Heart left ventricle (tissue), 16 donors: ENCODE measurements at regions not wholly inside any gene's neighbourhood (a gene's known extent, or its start where the extent isn't known, plus 50 kb on each side); places are given as distances from the start of the nearest gene placed in this dataset.

ENCODE experiments used
- ATAC-seq, 4 donors: fragments of 200-7000 bp; cut with Tn5 transposase; one replicate each; pipeline ENCODE4 v1.9.1; 2020 to 2022; ENCODE audit warnings: moderate library complexity in 4 of 4, mild to moderate bottlenecking in 3 of 4, moderate number of reproducible peaks in 1 of 4
- DNase-seq, 5 donors: peaks; one replicate each; pipeline ENCODE4 v3.0.0-alpha.2; 2020
- H3K27ac ChIP-seq, 12 donors: fragments of 200-600 bp; sonication (generic) in 4 of 12; one replicate each; pipeline versions ENCODE4 v1.5.0 to v1.8.0; 2016 to 2022; ENCODE audit warnings: mild to moderate bottlenecking in 2 of 12
- H3K27me3 ChIP-seq, 9 donors: fragments of 200-600 bp; sonication (generic) in 2 of 9; one replicate each; pipeline versions ENCODE4 v1.5.1 to v1.8.0; 2016 to 2022; ENCODE audit warnings: mild to moderate bottlenecking in 3 of 9
- H3K36me3 ChIP-seq, 9 donors: fragments of 200-600 bp; sonication (generic) in 2 of 9; one replicate each; pipeline versions ENCODE4 v1.5.0 to v1.8.0; 2018 to 2022; ENCODE audit warnings: mild to moderate bottlenecking in 2 of 9
- H3K4me1 ChIP-seq, 12 donors: fragments of 200-600 bp; sonication (generic) in 4 of 12; one replicate each; pipeline versions ENCODE4 v1.5.0 to v1.8.0; 2016 to 2022; ENCODE audit warnings: mild to moderate bottlenecking in 3 of 12
- H3K4me3 ChIP-seq, 12 donors: fragments of 200-600 bp; sonication (generic) in 4 of 12; one replicate each; pipeline versions ENCODE4 v1.5.0 to v1.8.0; 2017 to 2022; ENCODE audit warnings: mild to moderate bottlenecking in 9 of 12, moderate library complexity in 4 of 12
- H3K9me3 ChIP-seq, 12 donors: fragments of 200-600 bp; sonication (generic) in 4 of 12; one replicate each; pipeline versions ENCODE4 v1.5.0 to v1.8.0; 2016 to 2022; ENCODE audit warnings: mild to moderate bottlenecking in 1 of 12
- CTCF ChIP-seq, 12 donors: fragments of 200-600 bp; sonication (generic) in 4 of 12; IDR thresholded peaks; one replicate each; pipeline versions ENCODE4 v1.5.0 to v1.8.0; 2018 to 2022; ENCODE audit warnings: antibody characterized with exemption in 12 of 12, mild to moderate bottlenecking in 5 of 12
- POLR2A ChIP-seq, 2 donors: fragments of 450-650 bp; IDR thresholded peaks; one replicate each; pipeline ENCODE4 v1.6.1; 2017; ENCODE audit warnings: antibody characterized with exemption in 2 of 2, mild to moderate bottlenecking in 2 of 2, moderate library complexity in 2 of 2
- WGBS, 4 donors: extraction: QIAGEN DNeasy Blood & Tissue Kit in 2 of 4; methylation state at CpG; one replicate each; pipeline versions ENCODE4 v1.1.5 to v1.1.7; 2013 to 2018; 5-methylcytosine and 5-hydroxymethylcytosine counted together
- intact Hi-C, 10 donors: fragments of 100-400 bp; cut with DNase I; formaldehyde crosslinking; loops; one replicate each; pipeline versions ENCODE4 v1.11.1 to v1.14.2; 2022
- donor health status: ischemic (EF 13 %, LVEDD 7.1; RV severe dilation, severe dysfunction).
- donor health status: healthy with polysubstance abuse.
- donor health status: DM: no; HTN: yes; CAD: no.
- donor health status: DM: no; HTN: no; CAD: no.
- donor health status: ischemic (EF 25% LVEDD 6.9; RV normal size, moderate dysfunction).
- donor health status: ischemic (EF 25% LVEDD 5.7; RV mildly dilated, moderate dysfunction).
- donor health status: healthy.
- donor health status: DM: yes; HTN: yes; CAD: no.
- donor health status: ischemic (EF 35%, LVEDD 5.7; RV mildly dilated, moderate dysfunction).
- donor health status: nonischemic (EF 11% LVEDD 7.7; RV severe dilation, severe dysfunction).
- donor health status: DM: yes; HTN: yes; CAD: no.
- donor health status: PGD.
- donor health status: ischemic (EF 29% LVEDD 5.4; RV normal size, mild dysfunction).
- donor health status: nonischemic (EF 23%, LVEDD 6.1; RV moderate dilation, normal function).

DNA sequence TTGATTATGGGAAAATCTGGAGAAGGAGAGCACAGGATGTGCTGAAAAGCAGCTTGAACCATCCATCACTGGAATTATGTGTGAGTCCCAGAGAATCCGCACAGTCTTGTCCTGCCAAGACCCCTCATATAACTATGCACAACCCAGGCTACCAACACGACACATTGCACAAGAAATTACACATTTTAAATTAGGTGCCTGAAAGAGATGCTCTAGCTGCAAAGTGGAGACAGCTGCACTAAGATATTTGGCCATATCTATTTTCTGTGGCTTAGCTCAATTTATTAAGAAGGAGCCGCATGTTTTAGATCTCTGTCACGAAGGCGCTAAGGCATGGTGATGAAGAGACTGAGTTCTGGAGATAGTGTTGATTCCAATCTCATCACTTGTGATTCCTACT, 1308.4 kb downstream of the CDH8 start:
- TF ChIP-seq POLR2A (IDR thresholded peaks at IDR 0.05) (no peak), CTCF (IDR thresholded peaks at IDR 0.05) (no peak)
- Histone ChIP-seq H3K27ac (no peak overlapping the region), H3K4me1 (no peaks in the 10 kb centered on the region), H3K9me3 (peaks cover 0 to 4% (median 0%) of the 10 kb centered on the region in 12 donors), H3K36me3 (no peaks in the 10 kb centered on the region), H3K4me3 (no peak overlapping the region), H3K27me3 (no peaks in the 10 kb centered on the region)
- 59 to 79% (median 72%) methylated on average over 5 of the region's 5 CpGs for WGBS, 4 donors
- no peak for DNase-seq
- intact Hi-C loops = no loop called here
- ATAC-seq = no peak

DNA sequence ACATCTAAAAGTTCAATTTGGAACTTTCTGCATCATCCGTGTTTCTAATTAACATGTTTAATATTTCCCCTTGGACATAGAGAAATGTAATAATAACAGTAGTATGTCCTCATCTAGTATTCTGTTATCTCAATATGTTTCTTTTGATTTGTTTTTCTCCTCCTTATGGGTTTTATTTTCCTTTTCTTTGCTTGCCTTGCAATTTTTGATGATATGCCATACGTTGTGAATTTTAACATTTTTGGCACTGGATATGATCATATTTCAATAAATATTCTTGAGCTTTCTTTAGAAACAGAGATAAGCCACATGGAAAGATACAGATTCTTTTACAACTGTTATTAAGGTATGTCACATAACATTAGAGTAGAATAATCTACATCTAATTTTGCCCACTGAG, 1316.2 kb downstream of the CDH8 start:
- WGBS, 4 donors = 78 to 89% (median 83%) methylated on average over 2 of the region's 2 CpGs
- DNase-seq (no peak), ATAC-seq (no peak)
- Histone ChIP-seq H3K27me3 (no peaks in the 10 kb centered on the region), H3K36me3 (no peaks in the 10 kb centered on the region), H3K4me1 (no peaks in the 10 kb centered on the region), H3K9me3 (peaks cover 0 to 29% (median 2%) of the 10 kb centered on the region in 12 donors), H3K4me3 (no peak overlapping the region), H3K27ac (no peak overlapping the region)
- TF ChIP-seq CTCF (IDR thresholded peaks at IDR 0.05) = no peak
- no peak for TF ChIP-seq POLR2A (IDR thresholded peaks at IDR 0.05)
- intact Hi-C loops = no loop called here

- Histone ChIP-seq H3K27ac (no peak overlapping the region), H3K4me1 (no peaks in the 10 kb centered on the region), H3K27me3 (no peaks in the 10 kb centered on the region), H3K4me3 (no peak overlapping the region), H3K36me3 (no peaks in the 10 kb centered on the region), H3K9me3 (peaks cover 0 to 29% (median 2%) of the 10 kb centered on the region in 12 donors)
- intact Hi-C loops = no loop called here
- DNase-seq = no peak
- WGBS, 4 donors = 73 to 78% (median 75%) methylated on average over 2 of the region's 2 CpGs
- ATAC-seq = no peak
- no peak for TF ChIP-seq POLR2A (IDR thresholded peaks at IDR 0.05)
- TF ChIP-seq CTCF (IDR thresholded peaks at IDR 0.05) = no peak
Observed at GRCh38 chr16:60717808-60718207, 1318.4 kb downstream of the CDH8 start.

- intact Hi-C loops = no loop called here
- WGBS, 4 donors = 34 to 45% (median 42%) methylated on average over 3 of the region's 3 CpGs
- Histone ChIP-seq H3K36me3 (no peaks in the 10 kb centered on the region), H3K4me3 (no peak overlapping the region), H3K27me3 (no peaks in the 10 kb centered on the region), H3K27ac (no peak overlapping the region), H3K4me1 (no peaks in the 10 kb centered on the region), H3K9me3 (peaks cover 0 to 3% (median 0%) of the 10 kb centered on the region in 12 donors)
- no peak for ATAC-seq
- DNase-seq = no peak
- TF ChIP-seq CTCF (IDR thresholded peaks at IDR 0.05) (no peak), POLR2A (IDR thresholded peaks at IDR 0.05) (no peak)
Observed at GRCh38 chr16:60712144-60712543, 1324.1 kb downstream of the CDH8 start.
